ENCODE measurements at regions not wholly inside any gene's neighbourhood (a gene's known extent, or its start where the extent isn't known, plus 50 kb on each side); places are given as distances from the start of the nearest gene placed in this dataset.

- TF ChIP-seq GATA3 (IDR thresholded peaks at IDR 0.05; ENCODE audit: low read depth, low read length) (no peak), GATA2 (IDR thresholded peaks at IDR 0.05; ENCODE audit: low read depth, low read length) (no peak)
Measured at GRCh38 chr10:4673279-4674040, 152.5 kb upstream of the AKR1E2 start.

- TF ChIP-seq GATA3 (IDR thresholded peaks at IDR 0.05; ENCODE audit: low read depth, low read length) (no peak), GATA2 (IDR thresholded peaks at IDR 0.05; ENCODE audit: low read depth, low read length) (no peak)
Measured at GRCh38 chr10:4672201-4672600, 153.8 kb upstream of the AKR1E2 start.

GRCh38 chr10:4671451-4672145 is 154.4 kb upstream of the AKR1E2 start:
- TF ChIP-seq GATA2 (IDR thresholded peaks at IDR 0.05; ENCODE audit: low read depth, low read length), result no peak
- no peak for TF ChIP-seq GATA3 (IDR thresholded peaks at IDR 0.05; ENCODE audit: low read depth, low read length)

GRCh38 chr10:4670737-4671136 is 155.3 kb upstream of the AKR1E2 start:
- no peak for TF ChIP-seq GATA3 (IDR thresholded peaks at IDR 0.05; ENCODE audit: low read depth, low read length)
- TF ChIP-seq GATA2 (IDR thresholded peaks at IDR 0.05; ENCODE audit: low read depth, low read length), result no peak

- TF ChIP-seq GATA2 (IDR thresholded peaks at IDR 0.05; ENCODE audit: low read depth, low read length) (no peak), GATA3 (IDR thresholded peaks at IDR 0.05; ENCODE audit: low read depth, low read length) (no peak)
Measured at GRCh38 chr10:4669585-4669984, 156.4 kb upstream of the AKR1E2 start.

GRCh38 chr10:4663162-4663992 is 162.6 kb upstream of the AKR1E2 start:
- no peak for TF ChIP-seq GATA2 (IDR thresholded peaks at IDR 0.05; ENCODE audit: low read depth, low read length)
- TF ChIP-seq GATA3 (IDR thresholded peaks at IDR 0.05; ENCODE audit: low read depth, low read length), result no peak

GRCh38 chr10:4662576-4663161 is 163.3 kb upstream of the AKR1E2 start:
- TF ChIP-seq GATA2 (IDR thresholded peaks at IDR 0.05; ENCODE audit: low read depth, low read length) (no peak), GATA3 (IDR thresholded peaks at IDR 0.05; ENCODE audit: low read depth, low read length) (no peak)

- TF ChIP-seq GATA2 (IDR thresholded peaks at IDR 0.05; ENCODE audit: low read depth, low read length) (no peak), GATA3 (IDR thresholded peaks at IDR 0.05; ENCODE audit: low read depth, low read length) (no peak)
Measured at GRCh38 chr10:4661511-4662255, 164.3 kb upstream of the AKR1E2 start.

GRCh38 chr10:4658777-4659176 is 167.2 kb upstream of the AKR1E2 start:
- no peak for TF ChIP-seq GATA2 (IDR thresholded peaks at IDR 0.05; ENCODE audit: low read depth, low read length)
- no peak for TF ChIP-seq GATA3 (IDR thresholded peaks at IDR 0.05; ENCODE audit: low read depth, low read length)

- TF ChIP-seq GATA3 (IDR thresholded peaks at IDR 0.05; ENCODE audit: low read depth, low read length), result no peak
- TF ChIP-seq GATA2 (IDR thresholded peaks at IDR 0.05; ENCODE audit: low read depth, low read length), result no peak
Measured at GRCh38 chr10:4656576-4657194, 169.3 kb upstream of the AKR1E2 start.

GRCh38 chr10:4655879-4656278 is 170.1 kb upstream of the AKR1E2 start:
- TF ChIP-seq GATA2 (IDR thresholded peaks at IDR 0.05; ENCODE audit: low read depth, low read length) (no peak), GATA3 (IDR thresholded peaks at IDR 0.05; ENCODE audit: low read depth, low read length) (no peak)

GRCh38 chr10:4655406-4655805 is 170.6 kb upstream of the AKR1E2 start:
- TF ChIP-seq GATA3 (IDR thresholded peaks at IDR 0.05; ENCODE audit: low read depth, low read length) (no peak), GATA2 (IDR thresholded peaks at IDR 0.05; ENCODE audit: low read depth, low read length) (no peak)

GRCh38 chr10:4654496-4654895 is 171.5 kb upstream of the AKR1E2 start:
- TF ChIP-seq GATA2 (IDR thresholded peaks at IDR 0.05; ENCODE audit: low read depth, low read length) (no peak), GATA3 (IDR thresholded peaks at IDR 0.05; ENCODE audit: low read depth, low read length) (no peak)

Measured in SH-SY5Y (cell line).